ENCODE measurements at regions not wholly inside any gene's neighbourhood (a gene's known extent, or its start where the extent isn't known, plus 50 kb on each side); places are given as distances from the start of the nearest gene placed in this dataset.

DNA sequence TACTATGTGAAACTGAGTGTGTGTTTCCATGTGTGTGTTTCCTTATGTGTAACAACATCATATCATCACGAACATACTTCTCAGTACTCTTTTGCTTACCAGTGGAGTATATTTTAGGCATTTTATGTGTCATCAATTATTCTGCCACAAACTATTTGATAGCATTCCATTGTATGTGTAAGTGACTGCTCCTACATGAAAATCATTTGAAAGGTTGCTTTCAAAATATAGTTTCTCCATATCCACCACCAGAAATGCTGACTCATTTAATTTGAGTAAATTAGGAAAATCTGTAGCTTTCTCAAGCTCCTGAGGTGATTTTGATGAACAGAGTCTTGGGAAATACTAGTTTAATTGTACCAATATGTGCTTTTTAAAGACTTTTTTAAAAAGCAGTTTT lies 376.2 kb downstream of the PCDH18 start:
- TF ChIP-seq, protein P1, sequence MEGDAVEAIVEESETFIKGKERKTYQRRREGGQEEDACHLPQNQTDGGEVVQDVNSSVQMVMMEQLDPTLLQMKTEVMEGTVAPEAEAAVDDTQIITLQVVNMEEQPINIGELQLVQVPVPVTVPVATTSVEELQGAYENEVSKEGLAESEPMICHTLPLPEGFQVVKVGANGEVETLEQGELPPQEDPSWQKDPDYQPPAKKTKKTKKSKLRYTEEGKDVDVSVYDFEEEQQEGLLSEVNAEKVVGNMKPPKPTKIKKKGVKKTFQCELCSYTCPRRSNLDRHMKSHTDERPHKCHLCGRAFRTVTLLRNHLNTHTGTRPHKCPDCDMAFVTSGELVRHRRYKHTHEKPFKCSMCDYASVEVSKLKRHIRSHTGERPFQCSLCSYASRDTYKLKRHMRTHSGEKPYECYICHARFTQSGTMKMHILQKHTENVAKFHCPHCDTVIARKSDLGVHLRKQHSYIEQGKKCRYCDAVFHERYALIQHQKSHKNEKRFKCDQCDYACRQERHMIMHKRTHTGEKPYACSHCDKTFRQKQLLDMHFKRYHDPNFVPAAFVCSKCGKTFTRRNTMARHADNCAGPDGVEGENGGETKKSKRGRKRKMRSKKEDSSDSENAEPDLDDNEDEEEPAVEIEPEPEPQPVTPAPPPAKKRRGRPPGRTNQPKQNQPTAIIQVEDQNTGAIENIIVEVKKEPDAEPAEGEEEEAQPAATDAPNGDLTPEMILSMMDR (conservative IDR thresholded peaks at IDR 0.05; ENCODE audit: low read depth, low read length): no peak
- DNase-seq (ENCODE audit: low read depth): no peak
- H3K4me3 ChIP-seq (ENCODE audit: low read length): no peak overlapping the region

DNA sequence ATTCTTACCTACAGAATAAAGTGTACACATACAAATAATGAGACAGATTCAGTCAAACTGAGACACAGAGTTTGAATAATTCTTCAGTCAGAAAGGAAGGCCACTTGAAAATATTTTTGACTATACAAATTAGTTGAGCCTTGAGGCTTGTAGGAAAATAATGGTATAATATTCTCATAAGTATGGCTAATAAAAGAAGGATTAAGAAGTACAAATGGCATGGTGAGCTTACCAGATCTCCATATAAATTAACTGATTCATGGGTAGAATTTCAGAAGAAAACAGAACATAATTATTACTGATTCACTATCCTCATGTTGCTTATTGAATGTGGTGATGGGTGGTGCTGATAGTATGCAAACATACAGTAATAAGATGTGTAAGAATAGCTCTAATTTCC lies 401.1 kb downstream of the PCDH18 start:
- TF ChIP-seq, protein P1 (conservative IDR thresholded peaks at IDR 0.05; ENCODE audit: low read depth, low read length): no peak
- no peak overlapping the region for H3K4me3 ChIP-seq (ENCODE audit: low read length)
- no peak for DNase-seq (ENCODE audit: low read depth)

DNA sequence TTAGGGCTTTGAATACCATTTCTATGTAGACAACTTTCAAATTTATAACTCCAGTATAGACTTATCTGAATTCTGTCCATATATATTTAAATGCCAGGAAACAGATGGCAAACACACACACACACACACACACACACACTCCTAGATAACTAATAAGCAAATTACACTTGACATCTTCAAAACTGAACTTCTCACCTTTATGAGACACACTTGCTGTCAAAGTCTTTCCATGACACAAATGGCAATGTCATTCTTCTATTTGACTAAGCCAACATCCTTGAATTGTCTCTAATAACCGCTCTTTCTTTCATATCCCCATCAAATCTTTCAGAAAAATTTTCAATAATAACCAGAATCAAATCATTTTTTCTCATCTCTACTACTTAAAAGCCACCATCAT lies 402.4 kb downstream of the PCDH18 start:
- no peak for DNase-seq (ENCODE audit: low read depth)
- TF ChIP-seq, protein P1 (conservative IDR thresholded peaks at IDR 0.05; ENCODE audit: low read depth, low read length): no peak
- no peak overlapping the region for H3K4me3 ChIP-seq (ENCODE audit: low read length)

GRCh38 chr4:137129441-137129840 lies 402.9 kb downstream of the PCDH18 start:
- no peak overlapping the region for H3K4me3 ChIP-seq (ENCODE audit: low read length)
- DNase-seq (ENCODE audit: low read depth): no peak
- TF ChIP-seq, protein P1 (conservative IDR thresholded peaks at IDR 0.05; ENCODE audit: low read depth, low read length): no peak

DNA sequence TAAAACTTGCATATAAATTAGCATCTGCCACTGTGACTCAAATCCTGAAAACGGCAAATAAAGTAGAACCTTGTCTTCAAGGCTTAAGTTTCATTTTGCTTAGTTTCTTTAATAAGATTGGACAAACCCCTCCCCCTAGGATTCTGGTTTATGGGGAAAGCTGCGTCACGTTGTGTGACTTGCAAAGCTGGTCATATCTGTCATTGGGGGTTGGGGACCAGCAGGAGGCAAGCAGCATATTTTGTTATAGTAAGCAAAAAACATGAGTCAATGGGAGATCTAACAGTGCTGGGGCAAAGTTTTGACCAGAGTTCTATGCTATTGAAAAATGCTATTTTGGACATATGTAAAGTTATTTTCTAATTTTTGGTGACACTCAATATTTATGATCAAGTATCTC lies 407.3 kb downstream of the PCDH18 start:
- DNase-seq (ENCODE audit: low read depth): peak; percentile 34
- H3K4me3 ChIP-seq (ENCODE audit: low read length): peak overlapping the region; percentile 36
- TF ChIP-seq, protein P1 (conservative IDR thresholded peaks at IDR 0.05; ENCODE audit: low read depth, low read length): no peak

DNA sequence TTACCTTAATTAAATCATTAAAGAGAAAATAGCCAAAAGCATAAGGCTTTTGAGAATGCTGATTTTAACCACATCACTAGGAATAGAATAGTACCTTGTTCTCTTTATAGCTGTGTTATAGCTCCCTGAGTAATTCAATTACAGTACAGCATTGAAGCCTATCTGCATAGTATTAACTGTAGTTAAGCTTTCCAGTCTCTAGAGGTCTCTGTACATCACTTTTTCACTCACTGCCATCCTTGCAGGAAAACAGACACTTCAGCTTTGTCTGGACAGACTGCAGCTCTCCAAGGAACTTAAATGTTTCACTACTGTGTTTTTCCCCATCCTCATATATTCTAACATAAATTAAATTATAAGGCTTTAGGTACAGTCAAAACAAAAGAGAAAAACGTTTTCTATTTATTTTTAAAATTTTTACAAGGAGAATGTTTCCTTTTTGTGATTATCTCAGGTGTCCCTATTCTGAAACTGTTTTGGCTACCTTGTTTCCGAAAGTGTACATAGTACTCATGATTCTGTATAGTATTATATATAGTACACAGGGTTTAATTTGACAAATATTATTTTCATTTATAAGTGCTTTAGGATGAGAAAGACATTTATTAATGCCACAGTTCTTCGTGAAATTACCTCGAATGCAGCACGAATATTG lies 407.9 kb downstream of the PCDH18 start:
- DNase-seq (ENCODE audit: low read depth): peak; percentile 33
- H3K4me3 ChIP-seq (ENCODE audit: low read length): peak overlapping the region; percentile 36
- TF ChIP-seq, protein P1 (conservative IDR thresholded peaks at IDR 0.05; ENCODE audit: low read depth, low read length): peak; percentile 65

- no peak overlapping the region for H3K4me3 ChIP-seq (ENCODE audit: low read length)
- TF ChIP-seq, protein P1 (conservative IDR thresholded peaks at IDR 0.05; ENCODE audit: low read depth, low read length): no peak
- no peak for DNase-seq (ENCODE audit: low read depth)
Measured at GRCh38 chr4:137122876-137123275, 409.4 kb downstream of the PCDH18 start.
